Right renal cortex interstitium (tissue), 3 donors: ENCODE measurements at regions not wholly inside any gene's neighbourhood (a gene's known extent, or its start where the extent isn't known, plus 50 kb on each side); places are given as distances from the start of the nearest gene placed in this dataset.
"Not testable (repeated sequence)": the region's sequence is repeated elsewhere in the genome, so short reads cannot be mapped to it uniquely, and the experiment has no call there.

ENCODE experiments used
- DNase-seq, 3 donors: peaks; one replicate each; pipeline ENCODE4 v3.0.0-alpha.2; 2013; ENCODE audit warnings: low read depth in 3 of 3, low spot score in 2 of 3

DNA sequence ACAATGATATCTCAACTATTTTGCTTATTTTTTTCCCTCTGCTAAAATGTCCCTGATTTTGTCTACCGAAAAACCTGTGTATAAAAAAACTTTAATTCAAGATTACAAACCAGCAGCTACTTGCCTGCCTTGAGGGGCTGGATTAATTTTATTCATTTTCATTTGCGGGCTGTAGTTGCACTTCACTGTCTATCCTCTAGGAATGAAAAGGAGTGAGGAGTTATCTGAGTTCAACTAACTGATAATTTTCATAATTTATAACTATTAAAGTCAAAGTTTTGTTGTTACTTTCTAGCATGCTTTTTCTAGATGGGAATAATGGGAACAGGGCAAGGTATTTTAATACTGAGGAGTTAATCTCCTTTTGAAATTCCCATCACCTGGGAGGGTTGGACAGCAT, 50.3 kb upstream of the AGTPBP1 start:
- DNase-seq, result not testable (repeated sequence)

DNA sequence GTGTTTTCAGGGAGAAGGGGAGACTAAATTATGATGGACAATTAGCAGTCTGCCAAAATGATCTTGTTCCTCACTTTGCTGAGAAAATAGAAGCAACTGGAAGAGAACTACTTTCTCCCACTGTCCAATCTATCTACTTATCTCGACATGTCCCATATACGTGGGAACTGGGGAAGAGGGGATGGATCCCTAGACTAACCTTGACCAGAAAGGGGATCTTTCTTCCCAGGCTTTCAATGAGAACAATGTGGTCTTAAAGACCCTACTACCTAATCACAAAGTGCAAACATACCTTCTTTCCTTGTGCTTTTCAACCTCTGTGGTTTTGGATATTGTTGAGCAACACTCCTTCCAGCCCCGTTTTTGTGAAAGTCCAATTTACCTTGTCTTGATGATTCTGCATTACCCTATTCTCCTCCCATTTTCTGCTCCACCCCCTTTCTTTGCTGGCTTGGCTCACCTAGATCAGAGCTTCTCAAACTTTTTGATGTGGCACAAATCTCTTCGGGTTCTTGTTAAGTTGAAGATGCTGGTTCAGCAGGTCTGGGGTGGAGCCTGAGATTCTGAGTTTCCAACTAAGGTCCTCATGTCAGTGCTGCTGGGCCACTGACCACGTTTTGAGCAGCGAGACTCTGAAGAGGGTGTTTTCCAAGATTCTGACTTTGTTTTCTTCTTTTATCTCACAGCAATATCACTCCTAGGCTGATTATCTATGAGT, 61.4 kb upstream of the AGTPBP1 start:
- DNase-seq, result not testable (repeated sequence)

DNA sequence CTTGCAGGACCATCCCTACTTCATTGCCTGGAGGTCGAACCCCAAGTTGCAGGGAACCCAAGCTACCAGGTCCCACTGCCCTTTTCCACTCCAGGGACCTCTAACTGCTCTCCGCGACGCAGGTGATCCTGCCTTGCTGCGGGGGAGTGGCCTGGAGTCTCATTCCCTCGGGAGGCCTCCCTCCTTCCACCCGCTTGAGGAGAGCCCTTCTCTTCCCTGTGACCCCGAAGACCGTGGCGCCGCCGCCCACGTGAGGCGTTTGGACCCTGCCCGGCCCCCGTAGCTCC, 63.0 kb upstream of the AGTPBP1 start:
- DNase-seq, result peak in 2 of 3 donors; percentile 33 to 44

DNA sequence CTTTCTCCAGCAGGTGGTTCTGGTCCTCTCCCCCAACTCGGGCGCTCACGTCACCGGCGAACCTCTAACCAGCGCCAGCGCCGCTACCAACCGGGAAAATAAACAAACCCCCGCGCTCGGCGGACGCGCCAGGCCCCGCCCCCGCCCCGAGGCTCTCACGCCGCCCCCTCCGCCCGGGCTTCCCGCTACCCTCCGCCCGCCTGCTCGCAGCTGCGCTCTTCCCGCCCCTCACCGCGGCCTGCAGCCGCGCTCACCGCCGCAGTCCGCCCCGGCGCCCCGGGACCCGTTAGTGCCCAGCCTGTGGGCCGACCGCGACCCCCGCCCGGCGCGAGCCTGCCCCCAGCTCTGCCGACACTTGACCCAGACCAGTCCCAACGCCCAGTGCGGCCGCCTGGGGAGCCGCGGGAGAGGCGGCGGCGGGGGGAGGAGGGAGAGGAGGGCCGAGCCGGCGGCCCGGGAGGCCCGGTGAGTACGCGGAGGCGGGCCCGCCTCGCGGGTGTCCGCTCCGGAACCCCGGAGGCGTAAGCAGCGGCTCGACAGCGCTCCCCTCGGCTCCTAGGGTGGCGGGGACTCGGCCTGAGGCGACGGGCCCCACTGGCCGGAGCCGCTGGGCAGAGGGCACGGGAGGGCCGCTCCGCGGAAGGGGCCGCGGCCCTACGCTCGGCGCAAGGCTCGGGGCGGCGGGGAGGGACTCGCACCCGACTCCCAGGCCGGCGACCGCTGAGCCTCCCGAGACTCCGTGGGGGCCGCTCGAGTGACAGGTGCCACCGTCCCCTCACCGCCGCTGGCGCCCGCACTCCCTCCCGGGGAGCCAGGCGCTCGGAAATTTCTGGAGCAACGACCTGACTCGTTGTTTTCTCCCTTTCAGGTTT, 63.6 kb upstream of the AGTPBP1 start:
- peak; percentile 12 to 39 (median 29) for DNase-seq

DNA sequence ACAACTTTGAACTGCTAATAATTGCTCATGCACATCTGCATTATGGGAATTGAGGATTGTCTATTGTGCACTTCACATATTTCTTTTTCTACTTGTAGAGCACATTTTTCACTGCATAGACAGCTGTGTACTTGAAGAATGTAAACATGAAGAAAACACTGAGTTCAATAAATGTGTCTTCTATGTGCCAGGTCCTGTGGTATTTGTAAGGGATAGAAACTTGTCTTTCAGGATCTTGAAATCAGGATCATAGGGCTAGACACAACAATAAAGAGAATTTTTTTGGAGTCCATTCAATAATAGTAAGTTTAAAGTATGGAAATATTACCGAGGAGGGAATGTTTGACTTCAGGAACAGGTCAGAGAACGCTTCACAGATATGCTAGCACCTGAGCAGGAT, 66.6 kb upstream of the AGTPBP1 start:
- DNase-seq, result not testable (repeated sequence)

DNA sequence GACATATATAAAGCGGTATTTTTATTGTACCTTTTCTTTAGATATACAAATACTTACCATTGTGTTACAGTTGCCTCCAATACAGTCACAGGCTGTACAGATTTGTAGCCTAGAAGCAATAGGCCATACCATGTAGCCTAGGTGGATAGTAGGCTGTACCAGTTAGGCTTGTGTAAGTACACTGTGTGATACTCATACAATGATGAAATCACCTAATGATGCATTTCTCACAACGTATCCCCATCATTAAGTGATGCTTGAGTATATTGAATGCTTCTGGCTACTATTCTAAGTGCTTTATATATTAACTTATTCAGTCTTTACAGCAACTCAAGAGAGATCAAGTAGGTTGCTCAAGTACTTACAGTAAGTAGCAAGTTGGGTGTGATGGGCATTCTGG, 71.6 kb upstream of the AGTPBP1 start:
- DNase-seq, result not testable (repeated sequence)

DNA sequence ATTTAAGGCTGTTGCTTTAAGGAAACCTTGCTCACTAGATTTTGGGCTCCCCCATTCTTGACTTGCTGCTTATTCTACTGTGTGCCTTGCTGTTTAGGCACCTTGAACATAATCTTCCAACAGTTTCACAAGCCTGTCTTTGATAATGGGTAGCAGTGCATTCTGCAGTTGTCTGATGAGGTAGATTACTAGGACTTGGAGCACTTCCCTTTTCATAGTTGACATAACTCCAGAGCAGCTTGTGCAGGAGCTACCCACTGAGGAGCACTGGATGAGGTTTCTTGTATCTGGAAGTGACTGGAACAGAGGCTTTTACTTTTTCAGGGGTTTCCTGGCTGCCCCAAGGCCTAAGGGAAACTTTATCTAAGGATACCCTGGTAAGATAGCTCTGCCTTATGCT, 73.0 kb upstream of the AGTPBP1 start:
- not testable (repeated sequence) for DNase-seq

DNA sequence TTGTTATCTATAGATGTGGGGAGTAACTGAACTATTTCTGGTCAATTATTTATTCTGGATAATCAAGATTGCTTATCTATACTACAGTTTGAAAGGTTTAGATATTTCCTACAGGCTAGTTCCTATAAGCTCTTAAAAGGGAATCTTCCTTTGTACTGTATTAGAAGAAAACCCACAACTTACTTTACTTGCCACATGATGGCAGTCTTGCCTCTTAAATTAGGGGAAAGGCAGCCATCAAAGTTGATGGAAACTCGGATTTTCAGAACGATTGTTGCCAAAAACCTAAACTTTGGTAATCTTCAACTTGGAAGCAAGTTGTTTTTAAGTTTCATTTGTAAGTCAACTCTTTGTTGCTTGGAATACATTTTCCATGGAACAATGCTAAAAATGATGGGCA, 77.2 kb upstream of the AGTPBP1 start:
- not testable (repeated sequence) for DNase-seq

DNA sequence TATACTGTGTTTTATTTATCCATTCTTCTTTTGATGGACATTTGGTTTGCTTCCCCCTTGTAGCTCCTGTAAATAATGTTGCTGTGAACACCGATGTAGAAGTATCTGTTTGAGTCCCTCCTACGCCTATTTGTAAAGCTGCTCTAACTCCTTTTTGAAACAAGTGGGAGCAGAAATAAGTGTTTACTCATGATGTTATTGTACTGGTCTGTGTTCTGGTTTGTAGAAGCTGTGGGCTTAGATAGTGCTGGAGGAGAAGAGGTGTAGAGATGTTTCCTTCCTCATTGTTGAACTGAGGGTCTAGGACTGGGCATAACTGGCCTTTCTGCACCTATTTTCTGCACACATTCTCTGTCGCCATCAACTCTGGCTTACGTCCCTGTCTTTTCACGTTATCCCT, 78.8 kb upstream of the AGTPBP1 start:
- not testable (repeated sequence) for DNase-seq

DNA sequence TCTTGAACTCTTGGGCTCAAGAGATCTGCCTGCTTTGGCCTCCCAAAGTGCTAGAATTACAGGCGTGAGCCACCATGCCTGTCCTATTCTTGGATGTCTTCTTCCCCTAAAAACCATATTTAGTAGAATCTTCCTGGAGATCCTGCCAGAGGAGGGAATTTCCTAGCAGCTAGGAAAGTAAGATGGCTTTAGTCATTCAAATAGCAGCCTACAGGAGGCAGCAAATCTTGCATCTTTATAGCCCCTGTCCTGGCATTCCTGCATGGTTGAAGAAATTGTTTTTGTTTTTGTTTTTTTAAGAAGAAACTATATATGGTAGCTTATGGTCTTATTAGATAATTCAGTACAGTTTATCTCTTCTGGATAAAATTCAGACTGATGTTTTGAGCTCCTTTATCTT, 83.2 kb upstream of the AGTPBP1 start:
- DNase-seq, result not testable (repeated sequence)

DNA sequence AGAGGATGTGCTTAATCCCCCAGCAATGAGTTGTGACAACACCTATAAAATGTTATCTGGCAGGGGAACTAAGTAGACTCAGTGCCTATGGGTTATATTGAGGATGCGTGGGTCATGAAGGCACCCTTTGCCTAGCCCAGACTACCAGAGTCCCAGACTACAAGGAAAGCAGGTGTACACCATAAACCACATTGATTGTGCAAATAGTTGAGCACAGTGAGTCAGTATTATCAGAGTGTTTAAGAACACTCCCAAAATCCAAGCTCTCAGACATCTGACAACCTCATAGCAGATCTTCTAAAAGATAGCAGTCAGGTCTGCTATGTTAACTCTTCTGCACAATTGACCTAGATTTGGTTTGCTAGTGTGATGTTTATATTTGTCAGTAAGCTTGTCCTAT, 92.8 kb upstream of the AGTPBP1 start:
- not testable (repeated sequence) for DNase-seq

DNA sequence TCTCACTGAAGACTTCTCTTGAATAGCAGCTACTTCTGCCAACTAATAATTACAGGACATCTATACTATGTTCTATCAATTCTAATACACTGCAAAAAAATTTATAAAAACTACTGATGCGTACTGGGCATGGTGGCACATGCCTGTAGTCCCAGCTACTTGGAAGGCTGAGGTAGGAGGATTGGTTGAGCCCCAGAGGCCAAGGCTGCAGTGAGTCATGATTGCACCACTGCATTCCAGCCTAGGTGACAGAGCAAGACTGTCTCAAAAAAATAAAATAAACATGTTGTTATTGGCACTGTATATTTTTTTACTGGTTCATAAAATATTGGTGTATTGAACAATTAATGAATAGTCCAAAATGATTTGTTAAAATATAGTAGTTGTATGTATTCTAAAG, 97.0 kb upstream of the NAA35 start:
- DNase-seq, result not testable (repeated sequence)

DNA sequence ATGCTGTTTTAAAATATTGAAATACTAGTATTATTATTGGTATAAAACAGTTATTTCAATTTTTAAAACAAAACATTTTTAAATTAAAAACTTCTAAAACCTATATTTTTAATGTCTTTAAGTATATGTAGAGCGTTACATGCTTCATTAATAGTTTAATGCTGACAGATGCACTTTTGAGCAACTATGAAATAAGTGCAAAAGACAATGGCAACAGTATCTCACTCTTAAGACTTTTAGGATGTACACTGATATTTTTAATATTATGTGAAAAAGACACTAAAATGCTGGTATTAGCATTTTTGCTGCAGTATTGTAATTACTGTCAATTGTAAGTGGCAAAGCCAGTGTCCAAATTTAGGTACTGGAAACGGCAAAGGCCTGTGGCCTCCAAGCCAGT, 93.2 kb upstream of the NAA35 start:
- not testable (repeated sequence) for DNase-seq

DNA sequence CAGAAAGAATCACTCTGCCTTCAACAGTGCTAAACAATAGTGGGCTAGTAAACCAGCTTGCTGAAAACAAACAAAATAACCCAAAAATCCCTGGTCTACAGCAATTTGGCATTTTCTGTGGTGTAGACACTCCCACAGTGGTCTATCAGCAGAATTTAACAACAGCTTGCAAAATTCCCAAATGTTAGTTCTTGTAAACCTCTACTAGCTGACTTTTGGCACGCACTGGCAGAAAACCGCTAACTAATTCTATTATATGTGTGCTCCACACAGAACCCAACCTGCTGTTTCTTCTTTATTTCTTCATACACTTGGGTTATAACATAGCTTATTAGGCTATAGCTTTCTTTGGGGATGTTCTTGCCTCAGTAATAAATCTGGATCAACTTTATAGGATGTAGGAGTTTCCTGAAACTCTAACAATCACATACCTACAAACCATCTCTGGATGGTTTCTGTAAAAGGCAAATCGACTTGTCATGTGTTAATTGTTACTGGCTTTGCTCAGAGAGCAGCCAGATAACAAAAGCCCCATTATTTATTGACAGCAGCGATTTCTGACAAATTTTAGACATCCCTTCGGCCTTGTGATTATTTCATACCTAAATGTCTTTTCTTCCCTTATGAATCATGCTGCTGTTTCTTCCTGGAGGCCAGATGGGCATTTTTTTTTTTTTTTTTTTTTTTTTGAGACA, 82.7 kb upstream of the NAA35 start:
- DNase-seq, result no peak

DNA sequence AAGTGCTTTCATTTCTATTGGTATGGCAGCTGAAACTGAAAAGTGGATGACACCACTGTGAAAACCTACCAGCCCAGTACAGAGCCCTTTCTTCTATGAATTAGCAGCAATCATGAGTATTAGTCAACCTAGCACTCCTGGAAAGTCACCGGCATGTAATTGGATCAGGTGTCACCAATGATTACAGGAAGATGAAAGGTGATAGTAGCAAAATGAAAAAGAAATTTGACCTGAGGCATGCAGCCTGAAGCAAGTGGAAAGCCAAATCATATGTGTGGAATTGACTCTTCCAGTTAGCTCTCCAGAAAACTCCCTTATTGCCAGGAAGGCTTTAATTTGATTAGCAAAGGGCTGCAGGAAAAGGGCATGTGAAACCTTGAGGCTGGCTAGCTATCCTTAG, 81.2 kb upstream of the NAA35 start:
- DNase-seq, result no peak

DNA sequence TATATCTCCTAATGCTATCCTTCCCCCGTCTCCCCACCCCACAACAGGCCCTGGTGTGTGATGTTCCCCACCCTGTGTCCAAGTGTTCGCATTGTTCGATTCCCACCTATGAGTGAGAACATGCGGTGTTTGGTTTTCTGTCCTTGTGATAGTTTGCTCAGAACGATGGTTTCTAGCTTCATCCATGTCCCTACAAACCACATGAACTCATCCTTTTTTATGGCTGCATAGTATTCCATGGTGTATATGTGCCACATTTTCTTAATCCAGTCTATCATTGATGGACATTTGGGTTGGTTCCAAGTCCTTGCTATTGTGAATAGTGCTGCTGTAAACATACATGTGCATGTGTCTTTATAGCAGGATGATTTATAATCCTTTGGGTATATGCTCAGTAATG, 79.1 kb upstream of the NAA35 start:
- DNase-seq, result not testable (repeated sequence)

DNA sequence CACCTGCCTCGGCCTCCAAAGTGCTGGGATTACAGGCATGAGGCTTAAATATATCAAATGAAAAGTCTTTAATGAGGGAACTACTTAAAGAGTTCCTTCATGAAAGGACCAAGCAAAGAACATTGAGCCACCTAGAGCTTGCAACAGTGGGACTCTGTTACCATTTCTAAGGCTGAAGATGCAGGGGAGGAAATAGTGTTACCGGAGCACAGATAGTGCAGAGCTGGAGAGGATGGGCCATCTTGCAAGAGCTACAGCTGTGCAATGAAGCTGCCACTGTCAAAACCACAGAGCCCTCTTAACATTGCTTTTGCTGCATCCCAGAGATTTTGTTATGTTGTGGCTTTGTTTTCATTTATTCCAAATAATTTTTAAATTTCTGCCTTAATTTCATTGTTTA, 77.1 kb upstream of the NAA35 start:
- DNase-seq, result no peak

DNA sequence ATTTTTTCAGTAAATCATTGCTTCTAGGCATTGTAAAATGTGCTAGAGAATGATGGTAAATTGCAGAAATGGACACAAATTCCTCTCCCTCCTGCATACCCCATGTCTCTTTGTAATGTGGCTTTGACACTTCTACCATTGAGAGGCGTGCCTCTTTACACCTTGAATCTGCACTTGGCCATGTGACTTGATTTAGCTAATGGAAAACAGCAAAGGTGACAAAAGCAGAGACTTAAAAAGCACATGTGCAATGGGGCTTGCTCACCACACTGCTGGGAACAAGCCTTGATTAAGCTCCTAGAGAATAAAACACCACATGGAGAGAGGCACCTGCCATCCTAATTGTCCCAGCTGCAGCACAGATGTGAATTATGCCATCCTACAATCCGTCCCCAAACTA, 69.9 kb upstream of the NAA35 start:
- no peak for DNase-seq

DNA sequence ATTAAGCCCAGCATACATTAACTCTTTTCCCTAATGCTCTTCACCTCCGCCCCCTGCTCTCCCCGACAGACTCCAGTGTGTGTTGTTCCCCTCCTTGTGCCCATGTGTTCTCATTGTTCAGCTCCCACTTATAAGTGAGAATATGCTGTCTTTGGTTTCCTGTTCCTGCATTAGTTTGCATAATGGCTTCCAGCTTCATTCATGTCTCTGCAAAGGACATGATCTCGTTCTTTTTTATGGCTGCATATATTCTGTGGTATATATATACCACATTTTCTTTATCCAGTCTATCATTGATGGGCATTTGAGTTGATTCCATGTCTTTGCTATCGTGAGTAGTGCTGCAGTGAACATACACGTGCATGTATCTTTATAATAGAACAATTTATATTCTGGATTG, 69.3 kb upstream of the NAA35 start:
- not testable (repeated sequence) for DNase-seq

DNA sequence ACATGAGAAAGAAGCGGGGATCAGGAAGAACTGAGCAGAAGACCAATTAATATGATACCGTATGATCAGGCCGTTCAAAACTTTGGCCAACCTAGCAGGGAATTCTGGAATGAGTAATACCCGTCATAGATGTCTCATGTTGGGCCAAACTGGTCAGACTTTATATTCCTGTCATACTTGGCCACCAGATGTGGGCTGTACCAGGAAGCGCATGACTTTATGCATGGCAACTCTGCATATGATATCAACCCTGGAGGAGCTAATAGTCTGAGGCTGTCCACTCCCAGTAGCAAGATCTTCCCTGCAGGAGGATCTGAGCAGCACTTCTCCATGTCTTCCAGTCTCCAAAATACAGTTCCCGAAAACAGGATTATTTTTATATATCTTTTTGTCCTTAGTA, 68.5 kb upstream of the NAA35 start:
- DNase-seq, result no peak

DNA sequence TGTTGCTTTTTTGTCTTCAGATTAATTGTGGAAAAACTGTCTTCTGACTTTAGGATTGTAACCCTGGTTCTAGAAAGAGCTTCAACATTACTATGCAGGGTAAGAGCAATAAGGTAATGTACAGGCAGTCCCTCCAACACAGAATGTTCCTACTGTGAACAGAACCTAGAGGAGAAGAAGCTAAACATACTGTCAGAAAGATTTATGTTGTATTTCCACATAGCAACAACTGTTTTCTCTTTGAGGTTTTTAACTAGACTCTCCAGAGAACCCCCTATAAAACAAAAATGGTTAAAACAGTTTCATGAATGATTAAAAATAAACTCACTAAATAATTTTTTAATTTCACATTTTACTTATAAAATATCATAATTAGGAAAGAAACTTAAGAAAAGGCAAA, 64.3 kb upstream of the NAA35 start:
- peak in 2 of 3 donors; percentile 13 to 29 for DNase-seq
